ENCODE measurements at regions not wholly inside any gene's neighbourhood (a gene's known extent, or its start where the extent isn't known, plus 50 kb on each side); places are given as distances from the start of the nearest gene placed in this dataset.

DNA sequence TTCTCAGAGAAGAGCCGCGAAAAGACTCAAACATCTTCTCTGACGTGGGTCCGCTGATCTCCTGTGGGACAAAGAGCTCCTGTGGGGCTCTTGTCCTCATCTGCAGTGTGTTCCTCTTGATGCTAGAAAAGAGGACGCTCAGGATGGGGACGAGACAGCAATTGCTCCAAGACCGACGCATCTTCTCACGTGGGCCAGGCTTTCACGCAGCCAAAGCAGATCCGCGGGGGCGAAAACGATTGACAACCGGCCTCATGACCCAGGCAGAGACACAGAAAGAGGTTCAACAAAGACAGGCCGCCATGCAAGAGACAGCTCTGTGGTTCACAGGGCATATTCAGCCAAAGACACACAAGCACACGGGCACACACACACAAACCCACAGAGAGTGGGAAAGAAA lies 971.8 kb upstream of the DEFB115 start:
- H3K79me2 ChIP-seq (ENCODE audit: insufficient read depth, low read length): no peaks in the 10 kb centered on the region
- no peak overlapping the region for H2AK5ac ChIP-seq (ENCODE audit: insufficient read length, low read length)
- no peak overlapping the region for H4K8ac ChIP-seq (replicated peaks; ENCODE audit: insufficient read length, low read depth, low read length)
- no peak overlapping the region for H3K9ac ChIP-seq (ENCODE audit: extremely low read depth, insufficient read length, low read length)
- H3K4me1 Mint-ChIP-seq: no peaks in the 10 kb centered on the region
- DNase-seq: no peak
- no peaks in the 10 kb centered on the region for H3K27me3 ChIP-seq (ENCODE audit: insufficient read depth, low read length)
- H4K5ac ChIP-seq (ENCODE audit: insufficient read length, low read depth, low read length): no peak overlapping the region
- no peak overlapping the region for H3K14ac ChIP-seq (ENCODE audit: insufficient read depth, low read length)
- no peak overlapping the region for H3T11ph ChIP-seq (ENCODE audit: low read length)
- H3K9me3 ChIP-seq (ENCODE audit: control insufficient read depth, low read depth, low read length): peaks cover 52% of the 10 kb centered on the region
- no peak overlapping the region for H2BK120ac ChIP-seq (ENCODE audit: low read depth, low read length, poor library complexity, severe bottlenecking)
- no peaks in the 10 kb centered on the region for H3K79me1 ChIP-seq (ENCODE audit: insufficient read depth, low read depth, low read length, poor library complexity, severe bottlenecking)
- H3K23ac ChIP-seq (ENCODE audit: insufficient read length, low read depth, low read length): no peak overlapping the region
- peaks cover 89 to 93% of the 10 kb centered on the region in 2 experiments for H3K9me3 Mint-ChIP-seq
- no peak overlapping the region for H3K27ac Mint-ChIP-seq
- WGBS (ENCODE audit: extremely low coverage, insufficient read length, low lambda C conversion rate): no CpG with 5 or more reads among the region's 17 CpGs
- no peak overlapping the region for H2BK20ac ChIP-seq (ENCODE audit: low read depth, low read length, poor library complexity, severe bottlenecking)
- H4K20me1 ChIP-seq (ENCODE audit: control insufficient read depth, insufficient read depth, insufficient read length): no peaks in the 10 kb centered on the region
- H3K4ac ChIP-seq (ENCODE audit: low read depth, low read length): no peak overlapping the region
- no peak overlapping the region for H3K56ac ChIP-seq (ENCODE audit: insufficient read length, low read depth, low read length)
- peaks cover 21 to 29% (median 29%) of the 10 kb centered on the region in 3 experiments for H3K36me3 Mint-ChIP-seq (ENCODE audit: insufficient read depth in 1 of 3, low read depth in 3 of 3)
- no peak overlapping the region for H3K18ac ChIP-seq (ENCODE audit: insufficient read length, low read depth, low read length)
- no peak overlapping the region for H3K4me3 Mint-ChIP-seq
- H3K4me2 ChIP-seq (ENCODE audit: insufficient read depth, insufficient read length, low read length): no peak overlapping the region
- H3K23me2 ChIP-seq (ENCODE audit: insufficient read length, low read depth, low read length, poor library complexity, severe bottlenecking): no peaks in the 10 kb centered on the region
- peaks cover 7% of the 10 kb centered on the region for H3K27me3 Mint-ChIP-seq (ENCODE audit: low read depth)
- no peaks in the 10 kb centered on the region for H3K4me1 ChIP-seq (ENCODE audit: insufficient read depth, low read length)
- H2AFZ ChIP-seq (ENCODE audit: low read length): no peak overlapping the region
- no peak overlapping the region for H2BK12ac ChIP-seq (ENCODE audit: insufficient read length, low read depth, low read length)
- TF ChIP-seq, protein P1, sequence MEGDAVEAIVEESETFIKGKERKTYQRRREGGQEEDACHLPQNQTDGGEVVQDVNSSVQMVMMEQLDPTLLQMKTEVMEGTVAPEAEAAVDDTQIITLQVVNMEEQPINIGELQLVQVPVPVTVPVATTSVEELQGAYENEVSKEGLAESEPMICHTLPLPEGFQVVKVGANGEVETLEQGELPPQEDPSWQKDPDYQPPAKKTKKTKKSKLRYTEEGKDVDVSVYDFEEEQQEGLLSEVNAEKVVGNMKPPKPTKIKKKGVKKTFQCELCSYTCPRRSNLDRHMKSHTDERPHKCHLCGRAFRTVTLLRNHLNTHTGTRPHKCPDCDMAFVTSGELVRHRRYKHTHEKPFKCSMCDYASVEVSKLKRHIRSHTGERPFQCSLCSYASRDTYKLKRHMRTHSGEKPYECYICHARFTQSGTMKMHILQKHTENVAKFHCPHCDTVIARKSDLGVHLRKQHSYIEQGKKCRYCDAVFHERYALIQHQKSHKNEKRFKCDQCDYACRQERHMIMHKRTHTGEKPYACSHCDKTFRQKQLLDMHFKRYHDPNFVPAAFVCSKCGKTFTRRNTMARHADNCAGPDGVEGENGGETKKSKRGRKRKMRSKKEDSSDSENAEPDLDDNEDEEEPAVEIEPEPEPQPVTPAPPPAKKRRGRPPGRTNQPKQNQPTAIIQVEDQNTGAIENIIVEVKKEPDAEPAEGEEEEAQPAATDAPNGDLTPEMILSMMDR (conservative IDR thresholded peaks at IDR 0.05): no peak
- no peak overlapping the region for H2BK5ac ChIP-seq (ENCODE audit: insufficient read length, low read length)
- no peak overlapping the region for H2BK15ac ChIP-seq (ENCODE audit: low read depth, low read length)
- no peak overlapping the region for H3K27ac ChIP-seq (ENCODE audit: insufficient read length, low read depth, low read length)
- H4K91ac ChIP-seq (ENCODE audit: insufficient read length, low read depth, low read length): no peak overlapping the region
